GM18870 (cell line): ENCODE measurements at regions not wholly inside any gene's neighbourhood (a gene's known extent, or its start where the extent isn't known, plus 50 kb on each side); places are given as distances from the start of the nearest gene placed in this dataset.

Experiments
- ATAC-seq: cut with Tn5 transposase; IDR thresholded peaks from one replicate; pipeline ENCODE4 v1.9.1; 2021; ENCODE audit warnings: moderate library complexity; ENCODE audit not compliant: unreplicated experiment

GRCh38 chr18:78169174-78169864 is 810.3 kb upstream of the SALL3 start:
- ATAC-seq, result no peak

GRCh38 chr18:78171954-78172353 is 807.7 kb upstream of the SALL3 start:
- no peak for ATAC-seq

DNA sequence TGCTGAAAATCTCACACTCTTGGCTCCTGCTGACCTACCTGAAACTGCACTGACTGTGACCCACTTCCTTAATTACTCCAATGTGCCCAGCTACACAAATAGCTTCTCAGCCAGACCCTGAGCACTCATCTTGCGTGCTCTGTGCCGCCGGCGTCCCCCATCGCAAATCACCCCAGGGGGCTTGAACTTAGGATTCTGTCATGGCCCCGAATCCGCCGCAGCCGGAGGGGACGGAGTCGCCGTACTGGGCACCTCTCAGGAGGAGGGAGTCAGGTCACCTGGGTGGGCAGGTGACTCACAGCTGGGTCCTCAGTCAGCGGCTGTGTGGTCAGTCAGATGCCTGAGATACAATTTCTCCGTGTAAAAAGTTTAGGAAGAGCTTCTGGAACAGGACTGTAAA is 804.9 kb upstream of the SALL3 start:
- no peak for ATAC-seq

GRCh38 chr18:78178812-78179211 is 800.8 kb upstream of the SALL3 start:
- no peak for ATAC-seq

DNA sequence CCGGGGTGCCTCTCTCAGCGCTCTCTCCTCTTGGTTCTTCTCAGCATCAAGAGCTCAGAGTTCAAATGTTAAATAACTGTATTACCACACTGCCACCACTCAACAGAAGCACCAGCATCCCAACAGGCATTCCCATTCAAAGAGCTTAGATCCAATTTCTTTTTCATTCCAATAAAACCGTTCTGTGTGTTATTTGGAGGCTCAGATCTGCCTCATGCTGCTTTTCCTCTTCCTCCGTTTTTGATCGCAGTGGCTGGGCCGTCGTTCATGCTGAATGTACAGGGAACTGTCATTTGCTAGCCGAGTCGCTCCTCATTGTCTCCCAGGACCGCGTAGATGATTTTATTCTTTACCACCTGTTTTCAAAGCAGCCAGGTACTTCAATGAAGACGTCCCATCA is 798.9 kb upstream of the SALL3 start:
- no peak for ATAC-seq

- ATAC-seq, result no peak
Measured at GRCh38 chr18:78183815-78184214, 795.8 kb upstream of the SALL3 start.

DNA sequence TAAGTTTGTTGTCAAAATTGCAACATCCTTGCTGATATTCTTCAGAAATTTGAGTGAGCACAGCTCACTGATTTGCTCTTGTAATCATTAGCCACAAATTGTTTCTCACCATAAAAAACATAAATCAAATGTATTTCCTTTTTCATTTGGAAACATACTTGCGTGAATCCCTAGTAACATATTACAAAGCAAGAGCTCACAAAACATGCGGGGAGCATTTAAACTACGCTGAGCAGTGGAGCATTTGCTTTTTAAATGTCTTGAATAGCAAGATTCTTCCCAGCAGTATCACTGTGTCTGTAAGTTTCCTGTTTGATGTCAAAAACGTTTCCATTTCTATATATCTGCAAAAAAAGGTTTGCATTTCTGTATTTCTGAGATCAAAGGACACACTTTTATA is 788.3 kb upstream of the SALL3 start:
- no peak for ATAC-seq

DNA sequence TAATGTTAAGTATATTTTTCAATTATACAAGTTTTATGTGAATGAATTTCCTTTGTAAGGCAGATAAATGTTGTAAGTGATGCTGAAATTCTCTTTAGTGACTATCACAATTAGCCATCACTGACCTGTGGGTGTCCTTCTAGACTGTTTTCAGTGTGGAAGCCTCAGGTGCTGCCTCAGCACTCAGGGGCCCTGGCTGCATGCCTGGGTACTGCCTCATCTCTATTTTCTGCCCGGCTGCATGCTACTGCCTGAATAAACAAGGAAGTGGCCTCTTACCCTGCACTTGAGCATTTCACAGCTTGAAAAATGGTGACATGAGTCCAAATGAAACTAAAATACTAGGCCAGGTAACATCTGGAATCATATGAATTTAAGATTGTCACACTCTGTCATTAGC is 787.6 kb upstream of the SALL3 start:
- no peak for ATAC-seq

DNA sequence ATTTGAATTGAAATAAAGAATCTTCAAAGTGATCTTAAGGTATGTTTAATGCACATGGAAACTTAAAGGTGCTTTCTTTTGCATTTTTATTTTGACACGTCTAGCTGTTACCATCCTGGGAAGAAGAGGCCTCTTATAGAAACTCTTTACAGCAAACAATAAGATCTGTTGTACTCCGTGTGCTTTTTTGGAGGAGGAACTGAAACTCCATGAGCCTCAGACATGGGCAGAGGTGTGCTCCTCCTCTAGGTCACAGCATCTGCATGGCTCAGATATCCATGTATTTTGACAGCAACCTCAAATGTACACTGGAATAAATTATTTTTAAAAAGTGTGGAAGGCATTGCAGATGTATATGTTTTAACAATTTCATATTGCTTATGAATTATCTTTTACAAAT is 783.3 kb upstream of the SALL3 start:
- no peak for ATAC-seq

DNA sequence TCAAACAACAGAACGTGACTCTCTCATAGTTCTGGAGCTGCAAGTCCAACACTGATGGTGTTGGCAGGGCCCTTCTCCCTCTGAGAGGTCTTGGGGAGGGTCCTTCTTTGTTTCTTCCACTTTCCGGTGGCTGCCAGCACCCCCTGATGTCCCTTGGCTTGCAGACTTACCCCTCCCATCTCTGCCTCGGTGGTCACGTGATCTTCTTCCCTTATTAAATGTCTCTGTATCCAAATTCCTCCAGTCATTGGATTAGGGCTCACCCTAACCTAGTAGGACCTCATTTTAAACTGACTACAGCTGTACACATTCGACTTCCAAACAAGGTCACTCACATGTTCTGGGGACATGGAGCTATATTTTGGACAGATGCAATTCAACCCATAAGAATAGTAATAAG is 780.6 kb upstream of the SALL3 start:
- ATAC-seq, result no peak

- no peak for ATAC-seq
Measured at GRCh38 chr18:78199611-78200010, 780.0 kb upstream of the SALL3 start.

- ATAC-seq, result no peak
Measured at GRCh38 chr18:78207942-78208341, 771.7 kb upstream of the SALL3 start.

DNA sequence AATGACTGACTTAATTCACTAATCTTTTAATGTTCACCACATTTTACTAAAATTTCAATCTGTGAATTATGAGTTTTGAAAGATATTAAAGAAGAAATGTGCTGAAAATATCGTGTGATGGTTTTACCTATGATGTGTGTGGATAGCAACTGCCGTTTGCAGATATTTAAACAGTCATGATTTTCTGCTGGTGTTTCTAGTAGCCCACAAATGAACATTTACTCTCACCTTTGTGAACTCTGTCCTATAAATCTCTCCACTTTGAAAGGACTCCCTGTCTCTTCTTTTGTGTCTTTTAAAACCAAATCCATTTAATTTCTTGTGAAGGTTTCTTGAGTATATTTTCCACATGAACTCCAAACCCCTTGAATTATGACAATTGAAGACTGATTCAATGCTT is 771.2 kb upstream of the SALL3 start:
- ATAC-seq, result no peak

GRCh38 chr18:78213361-78213994 is 766.1 kb upstream of the SALL3 start:
- ATAC-seq, result no peak

DNA sequence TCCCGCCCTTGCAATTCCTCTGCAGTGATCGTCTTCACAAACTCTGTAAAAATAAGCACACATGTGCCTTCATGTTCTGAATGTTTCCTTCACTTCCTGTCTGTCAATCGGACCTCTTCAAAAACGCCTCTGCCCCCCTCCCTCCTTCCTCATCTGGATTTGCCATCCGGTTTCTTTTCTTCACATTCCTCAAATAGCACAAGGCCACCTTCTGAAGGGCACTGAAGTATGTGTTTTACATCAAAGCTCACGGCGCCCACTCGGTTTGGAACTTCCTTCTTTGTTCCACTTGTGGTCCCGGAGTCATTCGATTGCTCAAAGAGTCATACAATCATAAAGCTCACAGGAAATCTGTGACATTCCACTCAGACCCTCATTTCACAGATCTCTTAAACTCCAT is 758.1 kb upstream of the SALL3 start:
- ATAC-seq, result no peak

GRCh38 chr18:78228974-78229373 is 750.6 kb upstream of the SALL3 start:
- no peak for ATAC-seq

DNA sequence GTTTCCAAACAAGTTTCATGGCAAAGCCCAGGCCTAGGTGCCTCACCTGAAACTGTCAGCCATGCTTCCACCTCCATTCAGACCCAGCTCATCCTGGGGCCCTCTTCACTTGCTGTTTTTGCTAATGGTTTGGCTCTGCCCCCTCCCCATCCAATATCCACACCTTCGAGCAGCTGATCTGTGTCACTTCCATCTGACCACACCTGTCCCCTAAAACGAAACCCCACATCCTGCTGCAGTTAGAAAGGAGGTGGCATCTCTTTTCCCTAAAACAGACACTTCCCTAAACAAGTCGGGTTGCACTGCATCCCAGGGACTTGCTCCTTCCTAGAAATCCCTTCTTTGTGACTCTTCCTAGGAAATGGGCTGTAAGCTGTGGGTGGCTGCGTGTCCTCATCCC is 748.7 kb upstream of the SALL3 start:
- no peak for ATAC-seq

GRCh38 chr18:78232196-78232595 is 747.4 kb upstream of the SALL3 start:
- no peak for ATAC-seq

DNA sequence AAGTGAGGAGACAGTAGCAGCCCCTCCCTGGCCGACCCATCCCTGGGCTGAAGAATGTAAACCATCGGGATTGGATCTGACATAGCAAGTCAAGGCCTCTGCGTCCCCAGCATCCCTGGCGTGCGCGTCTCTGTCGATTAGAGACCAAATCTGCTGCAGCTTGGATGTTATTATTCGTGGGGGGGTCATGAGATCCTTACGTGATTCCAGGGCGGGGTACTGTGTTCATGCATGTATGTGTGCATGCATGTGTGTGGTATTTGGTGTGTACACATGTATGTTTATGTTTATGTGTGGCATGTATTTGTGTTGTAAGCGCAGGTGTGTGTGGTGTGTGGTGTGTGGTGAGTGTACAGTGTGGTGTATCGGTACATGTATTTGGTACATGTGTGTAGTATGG is 741.8 kb upstream of the SALL3 start:
- no peak for ATAC-seq

DNA sequence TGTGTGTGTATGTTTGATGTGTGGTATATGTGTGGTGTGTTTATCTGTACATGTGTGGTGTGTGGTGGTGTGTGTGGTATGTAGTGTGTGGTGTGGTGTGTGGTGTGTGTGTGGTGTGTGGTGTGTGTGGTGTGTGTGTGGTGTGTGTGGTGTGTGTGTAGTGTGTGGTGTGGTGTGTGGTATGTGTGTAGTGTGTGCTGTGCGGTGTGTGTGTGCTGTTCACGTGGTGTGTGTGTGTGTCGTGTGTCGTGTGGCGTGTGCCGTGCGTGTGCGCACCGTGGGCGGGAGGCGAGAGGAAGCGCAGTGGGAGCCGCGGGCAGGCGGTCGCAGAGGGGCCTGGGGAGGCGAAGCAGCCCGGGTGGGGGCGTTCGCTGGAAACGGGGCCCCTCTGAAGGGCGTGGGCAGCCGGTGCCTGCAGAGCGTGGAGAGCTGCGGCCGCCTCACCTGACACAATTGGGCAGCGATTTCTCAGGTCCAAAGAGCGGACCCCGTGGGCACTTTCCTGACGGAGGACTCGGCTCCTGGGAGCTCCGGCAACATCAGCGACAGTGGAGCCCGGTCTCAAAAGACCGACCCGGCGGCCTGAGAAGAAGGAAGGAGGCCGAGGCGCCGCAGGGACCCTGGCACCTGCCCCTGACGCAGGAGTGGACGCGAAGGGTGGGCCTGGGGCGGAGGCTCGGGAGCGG is 741.1 kb upstream of the SALL3 start:
- no peak for ATAC-seq

GRCh38 chr18:78239090-78239457 is 740.5 kb upstream of the SALL3 start:
- no peak for ATAC-seq

DNA sequence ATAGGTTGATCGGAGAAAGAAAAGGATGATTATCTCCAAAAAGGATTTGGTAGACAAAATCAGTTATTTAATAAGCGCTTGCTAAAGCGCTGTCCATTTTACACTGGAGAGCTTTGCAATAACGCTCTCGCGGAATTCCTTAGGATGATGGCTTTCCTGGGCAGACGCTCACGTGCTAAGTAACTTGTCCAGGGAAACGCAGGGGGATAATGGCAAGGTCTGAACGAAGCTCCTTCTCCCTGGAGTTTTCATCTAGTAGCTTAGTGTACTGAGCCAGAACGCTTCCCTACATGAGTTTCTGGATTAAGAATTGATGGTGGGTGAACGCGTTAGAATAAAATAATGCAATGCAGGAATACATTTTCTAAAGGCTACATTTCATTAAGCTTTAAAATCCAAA is 739.5 kb upstream of the SALL3 start:
- ATAC-seq, result no peak
